GM12891 (cell line): ENCODE measurements at regions not wholly inside any gene's neighbourhood (a gene's known extent, or its start where the extent isn't known, plus 50 kb on each side); places are given as distances from the start of the nearest gene placed in this dataset.

ENCODE experiments used
- POLR2A ChIP-seq: IDR thresholded peaks from 2 replicates; pipeline ENCODE4 v1.6.1; 2011; ENCODE audit warnings: low read depth, low read length, control low read depth
- POLR2AphosphoS5 ChIP-seq: IDR thresholded peaks from 2 replicates; pipeline ENCODE4 v1.6.1; 2011; ENCODE audit warnings: low read depth, low read length, control low read depth

DNA sequence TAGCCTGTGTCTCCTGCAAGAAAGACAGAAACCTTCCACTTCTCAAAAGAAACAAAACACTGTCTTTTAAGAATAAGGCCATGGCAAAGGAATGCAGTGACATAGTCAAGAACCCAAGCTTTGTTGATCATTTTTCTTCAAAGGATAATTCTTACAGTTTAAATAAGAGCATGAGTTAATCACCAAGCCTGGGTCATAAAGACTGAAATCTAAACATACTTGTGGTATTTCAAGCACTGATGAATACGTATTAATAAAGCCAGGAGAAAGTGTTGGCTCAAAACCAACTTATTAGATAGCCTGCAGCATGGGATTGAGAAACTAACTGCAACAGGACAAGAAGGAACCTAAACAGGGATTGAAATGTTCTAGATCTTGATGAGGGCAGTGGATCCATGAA is 143.3 kb upstream of the MTNR1B start:
- TF ChIP-seq POLR2AphosphoS5 (no peak), POLR2A (no peak)
